GM23338 (cell line): ENCODE measurements at regions not wholly inside any gene's neighbourhood (a gene's known extent, or its start where the extent isn't known, plus 50 kb on each side); places are given as distances from the start of the nearest gene placed in this dataset.

Experiments
- ATAC-seq: fragments of 200-7000 bp; cut with Tn5 transposase; 3 replicates; pipeline ENCODE4 v1.9.1; 2020
- DNase-seq: peaks from one replicate; pipeline ENCODE4 v3.0.0-alpha.2; 2015; ENCODE audit warnings: low spot score
- H2AFZ ChIP-seq: fragments of 200-600 bp; sonication (generic); 2 replicates; pipeline ENCODE4 v1.8.0; 2016; ENCODE audit warnings: antibody characterized with exemption, mild to moderate bottlenecking, moderate library complexity
- H3F3A ChIP-seq: fragments of 200-600 bp; sonication (generic); replicated peaks from 2 replicates; pipeline ENCODE4 v1.8.0; 2017; ENCODE audit warnings: antibody characterized with exemption, mixed run types, low read depth
- H3K27ac ChIP-seq: fragments of 200-600 bp; sonication (generic); 2 replicates; pipeline ENCODE4 v1.6.1; 2016; ENCODE audit warnings: low read depth
- H3K27me3 ChIP-seq: fragments of 200-600 bp; sonication (generic); 2 replicates; pipeline ENCODE4 v1.8.0; 2016; ENCODE audit warnings: mild to moderate bottlenecking, mixed run types, moderate library complexity; ENCODE audit not compliant: insufficient read depth
- H3K36me3 ChIP-seq: fragments of 200-600 bp; sonication (generic); 2 replicates; pipeline ENCODE4 v1.8.0; 2016; ENCODE audit warnings: mild to moderate bottlenecking; ENCODE audit not compliant: insufficient read depth
- H3K4me1 ChIP-seq: fragments of 200-600 bp; sonication (generic); 2 replicates; pipeline ENCODE4 v1.8.0; 2016; ENCODE audit warnings: mild to moderate bottlenecking, moderate library complexity; ENCODE audit not compliant: insufficient read depth
- H3K4me2 ChIP-seq: fragments of 200-600 bp; sonication (generic); 2 replicates; pipeline ENCODE4 v1.7.1; 2017; ENCODE audit warnings: mixed run types
- H3K4me3 ChIP-seq: fragments of 200-600 bp; sonication (generic); 2 replicates; pipeline ENCODE4 v1.6.1; 2016; ENCODE audit warnings: mixed run types
- H3K79me2 ChIP-seq: fragments of 200-600 bp; sonication (generic); replicated peaks from 2 replicates; pipeline ENCODE4 v1.8.0; 2017; ENCODE audit warnings: mild to moderate bottlenecking; ENCODE audit not compliant: insufficient read depth
- H3K9me2 ChIP-seq: fragments of 200-600 bp; sonication (generic); 2 replicates; pipeline ENCODE4 v1.8.0; 2017; ENCODE audit not compliant: insufficient read depth
- H4K20me1 ChIP-seq: fragments of 200-600 bp; sonication (generic); replicated peaks from 2 replicates; pipeline ENCODE4 v1.8.0; 2017; ENCODE audit warnings: mild to moderate bottlenecking; ENCODE audit not compliant: insufficient read depth
- H3K27ac Mint-ChIP-seq: 2 replicates; pipeline ENCODE4 v1.8.0; 2020; ENCODE audit warnings: inconsistent platforms, mild to moderate bottlenecking, moderate library complexity, mixed read lengths
- H3K27me3 Mint-ChIP-seq: 3 replicates; pipeline ENCODE4 v1.8.0; 2022; ENCODE audit warnings: low read depth, mild to moderate bottlenecking, moderate library complexity, mixed read lengths, inconsistent platforms; ENCODE audit not compliant: insufficient read depth, poor library complexity
- H3K36me3 Mint-ChIP-seq: 3 replicates; pipeline ENCODE4 v1.8.0; 2021; ENCODE audit warnings: low read depth, mild to moderate bottlenecking, inconsistent platforms, moderate library complexity, mixed read lengths
- H3K4me1 Mint-ChIP-seq: 3 replicates; pipeline ENCODE4 v1.8.0; 2020; ENCODE audit warnings: mild to moderate bottlenecking, inconsistent platforms, mixed read lengths
- H3K4me3 Mint-ChIP-seq: 3 replicates; pipeline ENCODE4 v1.8.0; 2021; ENCODE audit warnings: moderate library complexity, mild to moderate bottlenecking, inconsistent platforms, mixed read lengths
- H3K9me3 Mint-ChIP-seq: 3 replicates; pipeline ENCODE4 v1.8.0; 2020; ENCODE audit warnings: moderate library complexity, mild to moderate bottlenecking, inconsistent platforms, mixed read lengths
- CREB1 ChIP-seq: fragments of 250-450 bp; sonication (Bioruptor Pico); IDR thresholded peaks from 2 replicates; pipeline ENCODE4 v1.5.0; 2020; ENCODE audit warnings: low read depth, mild to moderate bottlenecking, moderate library complexity
- JUNB ChIP-seq: IDR thresholded peaks from one replicate; pipeline ENCODE4 v1.6.1; 2016; ENCODE audit warnings: antibody characterized with exemption; ENCODE audit not compliant: unreplicated experiment
- NANOG ChIP-seq: IDR thresholded peaks from 2 replicates; pipeline ENCODE4 v1.6.1; 2016; ENCODE audit warnings: antibody characterized with exemption, borderline replicate concordance
- POLR2AphosphoS5 ChIP-seq: IDR thresholded peaks from 2 replicates; pipeline ENCODE4 v1.6.1; 2016; ENCODE audit warnings: antibody characterized with exemption, low read depth
- ZNF331 ChIP-seq: fragments of 250-450 bp; sonication (Bioruptor Pico); IDR thresholded peaks from 2 replicates; pipeline ENCODE4 v1.5.0; 2020; ENCODE audit warnings: low read depth, mild to moderate bottlenecking, moderate library complexity
- TF ChIP-seq, protein P1 (sequence below), 2 experiments: fragments of 200-600 bp in 1 of 2; sonication (generic) in 1 of 2; conservative IDR thresholded peaks; 2 replicates each; pipeline versions ENCODE4 v1.5.1 to v1.6.1; 2016 to 2017; ENCODE audit warnings: antibody characterized with exemption in 2 of 2, low read depth in 2 of 2, mild to moderate bottlenecking in 2 of 2, moderate library complexity in 1 of 2
- TF ChIP-seq, protein P2 (sequence below): IDR thresholded peaks from one replicate; pipeline ENCODE4 v1.6.1; 2018; ENCODE audit warnings: antibody characterized with exemption; ENCODE audit not compliant: unreplicated experiment

DNA sequence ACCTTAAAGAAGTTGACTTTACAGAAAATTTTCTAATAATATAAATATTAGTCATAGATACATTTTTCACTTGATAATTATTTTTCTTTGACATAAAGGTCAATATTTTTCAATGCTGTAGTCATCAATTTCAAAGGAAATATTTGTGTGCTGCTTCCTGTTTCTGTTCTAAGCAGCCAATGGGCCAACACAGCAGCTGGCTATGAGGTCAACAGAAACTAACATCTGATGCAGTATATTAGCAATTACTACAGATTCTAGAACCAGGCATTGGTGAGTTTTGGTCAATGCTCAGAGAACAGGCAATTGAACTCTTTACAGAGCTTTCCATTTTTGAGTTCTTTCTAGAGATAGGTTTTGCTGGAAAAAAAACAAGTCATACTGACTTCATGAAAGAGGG is 669.6 kb upstream of the NRSN1 start:
- Mint-ChIP-seq H3K4me3 (no peak overlapping the region), H3K36me3 (no peaks in the 10 kb centered on the region), H3K27ac (no peak overlapping the region), H3K9me3 (no peaks in the 10 kb centered on the region), H3K4me1 (peaks cover 4% of the 10 kb centered on the region), H3K27me3 (peaks cover 2% of the 10 kb centered on the region)
- H3K9me2 ChIP-seq, result peaks cover 10% of the 10 kb centered on the region; the same call in 1 of the 2 replicates
- no peaks in the 10 kb centered on the region for H3K27me3 ChIP-seq
- H3K36me3 ChIP-seq, result no peaks in the 10 kb centered on the region
- no peak overlapping the region for H2AFZ ChIP-seq
- H3K79me2 ChIP-seq, result no peaks in the 10 kb centered on the region
- no peaks in the 10 kb centered on the region for H3K4me1 ChIP-seq
- ATAC-seq, result no peak
- H3F3A ChIP-seq, result no peaks in the 10 kb centered on the region
- H4K20me1 ChIP-seq, result no peaks in the 10 kb centered on the region
- no peak for DNase-seq
- H3K4me2 ChIP-seq, result no peak overlapping the region
- no peak for TF ChIP-seq POLR2AphosphoS5
- no peak for TF ChIP-seq NANOG
- no peak for TF ChIP-seq CREB1 (CRISPR knock-in tag)
- no peak for TF ChIP-seq JUNB
- TF ChIP-seq, protein P1, sequence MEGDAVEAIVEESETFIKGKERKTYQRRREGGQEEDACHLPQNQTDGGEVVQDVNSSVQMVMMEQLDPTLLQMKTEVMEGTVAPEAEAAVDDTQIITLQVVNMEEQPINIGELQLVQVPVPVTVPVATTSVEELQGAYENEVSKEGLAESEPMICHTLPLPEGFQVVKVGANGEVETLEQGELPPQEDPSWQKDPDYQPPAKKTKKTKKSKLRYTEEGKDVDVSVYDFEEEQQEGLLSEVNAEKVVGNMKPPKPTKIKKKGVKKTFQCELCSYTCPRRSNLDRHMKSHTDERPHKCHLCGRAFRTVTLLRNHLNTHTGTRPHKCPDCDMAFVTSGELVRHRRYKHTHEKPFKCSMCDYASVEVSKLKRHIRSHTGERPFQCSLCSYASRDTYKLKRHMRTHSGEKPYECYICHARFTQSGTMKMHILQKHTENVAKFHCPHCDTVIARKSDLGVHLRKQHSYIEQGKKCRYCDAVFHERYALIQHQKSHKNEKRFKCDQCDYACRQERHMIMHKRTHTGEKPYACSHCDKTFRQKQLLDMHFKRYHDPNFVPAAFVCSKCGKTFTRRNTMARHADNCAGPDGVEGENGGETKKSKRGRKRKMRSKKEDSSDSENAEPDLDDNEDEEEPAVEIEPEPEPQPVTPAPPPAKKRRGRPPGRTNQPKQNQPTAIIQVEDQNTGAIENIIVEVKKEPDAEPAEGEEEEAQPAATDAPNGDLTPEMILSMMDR (conservative IDR thresholded peaks at IDR 0.05; ENCODE audit: low read depth in 2 of 2), result no peak
- no peak overlapping the region for H3K4me3 ChIP-seq
- H3K27ac ChIP-seq, result no peak overlapping the region

DNA sequence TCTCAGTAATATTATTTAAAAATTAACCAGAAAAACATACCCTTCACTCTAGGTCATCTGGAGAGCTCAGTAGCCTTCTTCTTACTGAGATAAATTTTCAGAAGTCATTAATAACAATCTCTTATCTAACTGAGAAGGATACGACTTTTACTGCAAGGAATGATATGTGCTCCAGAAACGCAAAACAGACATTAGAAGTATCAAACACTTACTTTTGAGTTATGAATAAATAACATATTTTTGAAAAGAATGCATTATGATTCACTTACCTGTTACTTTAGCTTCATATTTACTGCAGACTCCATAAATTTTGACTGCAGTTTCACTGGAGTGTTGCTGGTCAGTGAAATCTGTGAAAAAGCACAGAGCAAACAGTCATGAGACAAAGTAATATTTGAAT is 668.7 kb upstream of the NRSN1 start:
- no peak overlapping the region for H3K4me2 ChIP-seq
- TF ChIP-seq JUNB, result no peak
- no peak for TF ChIP-seq ZNF331 (CRISPR knock-in tag)
- TF ChIP-seq POLR2AphosphoS5, result no peak
- TF ChIP-seq, protein P2, sequence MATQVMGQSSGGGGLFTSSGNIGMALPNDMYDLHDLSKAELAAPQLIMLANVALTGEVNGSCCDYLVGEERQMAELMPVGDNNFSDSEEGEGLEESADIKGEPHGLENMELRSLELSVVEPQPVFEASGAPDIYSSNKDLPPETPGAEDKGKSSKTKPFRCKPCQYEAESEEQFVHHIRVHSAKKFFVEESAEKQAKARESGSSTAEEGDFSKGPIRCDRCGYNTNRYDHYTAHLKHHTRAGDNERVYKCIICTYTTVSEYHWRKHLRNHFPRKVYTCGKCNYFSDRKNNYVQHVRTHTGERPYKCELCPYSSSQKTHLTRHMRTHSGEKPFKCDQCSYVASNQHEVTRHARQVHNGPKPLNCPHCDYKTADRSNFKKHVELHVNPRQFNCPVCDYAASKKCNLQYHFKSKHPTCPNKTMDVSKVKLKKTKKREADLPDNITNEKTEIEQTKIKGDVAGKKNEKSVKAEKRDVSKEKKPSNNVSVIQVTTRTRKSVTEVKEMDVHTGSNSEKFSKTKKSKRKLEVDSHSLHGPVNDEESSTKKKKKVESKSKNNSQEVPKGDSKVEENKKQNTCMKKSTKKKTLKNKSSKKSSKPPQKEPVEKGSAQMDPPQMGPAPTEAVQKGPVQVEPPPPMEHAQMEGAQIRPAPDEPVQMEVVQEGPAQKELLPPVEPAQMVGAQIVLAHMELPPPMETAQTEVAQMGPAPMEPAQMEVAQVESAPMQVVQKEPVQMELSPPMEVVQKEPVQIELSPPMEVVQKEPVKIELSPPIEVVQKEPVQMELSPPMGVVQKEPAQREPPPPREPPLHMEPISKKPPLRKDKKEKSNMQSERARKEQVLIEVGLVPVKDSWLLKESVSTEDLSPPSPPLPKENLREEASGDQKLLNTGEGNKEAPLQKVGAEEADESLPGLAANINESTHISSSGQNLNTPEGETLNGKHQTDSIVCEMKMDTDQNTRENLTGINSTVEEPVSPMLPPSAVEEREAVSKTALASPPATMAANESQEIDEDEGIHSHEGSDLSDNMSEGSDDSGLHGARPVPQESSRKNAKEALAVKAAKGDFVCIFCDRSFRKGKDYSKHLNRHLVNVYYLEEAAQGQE, result no peak
- no peak for ATAC-seq
- H3K36me3 ChIP-seq, result no peaks in the 10 kb centered on the region
- DNase-seq, result no peak
- H2AFZ ChIP-seq, result no peak overlapping the region
- H4K20me1 ChIP-seq, result no peaks in the 10 kb centered on the region
- no peaks in the 10 kb centered on the region for H3F3A ChIP-seq
- Mint-ChIP-seq H3K4me3 (no peak overlapping the region), H3K27me3 (peaks cover 2% of the 10 kb centered on the region), H3K4me1 (peaks cover 4% of the 10 kb centered on the region), H3K27ac (no peak overlapping the region), H3K36me3 (no peaks in the 10 kb centered on the region), H3K9me3 (no peaks in the 10 kb centered on the region)
- no peak overlapping the region for H3K4me3 ChIP-seq
- no peak overlapping the region for H3K27ac ChIP-seq
- H3K27me3 ChIP-seq, result no peaks in the 10 kb centered on the region
- H3K4me1 ChIP-seq, result no peaks in the 10 kb centered on the region
- H3K9me2 ChIP-seq, result 0 out of 2 replicates have a peak, but pooled peaks cover 10% of the 10 kb centered on the region
- H3K79me2 ChIP-seq, result no peaks in the 10 kb centered on the region
